ENCODE measurements at regions not wholly inside any gene's neighbourhood (a gene's known extent, or its start where the extent isn't known, plus 50 kb on each side); places are given as distances from the start of the nearest gene placed in this dataset.
"Not testable (repeated sequence)": the region's sequence is repeated elsewhere in the genome, so short reads cannot be mapped to it uniquely, and the experiment has no call there.

GRCh38 chr4:115201042-115201330 lies 87.6 kb upstream of the NDST4 start:
- Histone ChIP-seq H3K27me3 (ENCODE audit: control insufficient read depth, insufficient read depth, low read length) (no peaks in the 10 kb centered on the region), H3K9me3 (ENCODE audit: control insufficient read depth, insufficient read depth, low read length) (no peaks in the 10 kb centered on the region), H3K36me3 (ENCODE audit: control insufficient read depth, insufficient read depth, low read length) (no peaks in the 10 kb centered on the region), H3K4me1 (ENCODE audit: control insufficient read depth, insufficient read depth, low read length) (no peaks in the 10 kb centered on the region), H3K27ac (ENCODE audit: low read depth, low read length) (no peak overlapping the region), H3K4me3 (ENCODE audit: low read depth, low read length) (no peak overlapping the region)
- 84% methylated on average over 3 of the region's 3 CpGs for WGBS (ENCODE audit: insufficient coverage)
- DNase-seq (ENCODE audit: low read depth in 4 of 6, low spot score in 6 of 6): no peak

GRCh38 chr4:115200201-115201041 lies 87.0 kb upstream of the NDST4 start:
- not testable (repeated sequence) for H3K4me3 ChIP-seq (ENCODE audit: low read depth, low read length); H3K27ac ChIP-seq (ENCODE audit: low read depth, low read length); H3K9me3 ChIP-seq (ENCODE audit: control insufficient read depth, insufficient read depth, low read length); DNase-seq (ENCODE audit: low read depth in 4 of 6, low spot score in 6 of 6); H3K4me1 ChIP-seq (ENCODE audit: control insufficient read depth, insufficient read depth, low read length); H3K36me3 ChIP-seq (ENCODE audit: control insufficient read depth, insufficient read depth, low read length); H3K27me3 ChIP-seq (ENCODE audit: control insufficient read depth, insufficient read depth, low read length)
- WGBS (ENCODE audit: insufficient coverage): 98% methylated on average over 18 of the region's 30 CpGs

- not testable (repeated sequence) for H3K27ac ChIP-seq (ENCODE audit: low read depth, low read length); H3K27me3 ChIP-seq (ENCODE audit: control insufficient read depth, insufficient read depth, low read length); H3K9me3 ChIP-seq (ENCODE audit: control insufficient read depth, insufficient read depth, low read length); H3K4me3 ChIP-seq (ENCODE audit: low read depth, low read length); DNase-seq (ENCODE audit: low read depth in 4 of 6, low spot score in 6 of 6); H3K4me1 ChIP-seq (ENCODE audit: control insufficient read depth, insufficient read depth, low read length); H3K36me3 ChIP-seq (ENCODE audit: control insufficient read depth, insufficient read depth, low read length)
Measured at GRCh38 chr4:115194612-115195011, 81.2 kb upstream of the NDST4 start.

- Histone ChIP-seq H3K4me3 (ENCODE audit: low read depth, low read length) (no peak overlapping the region), H3K4me1 (ENCODE audit: control insufficient read depth, insufficient read depth, low read length) (no peaks in the 10 kb centered on the region), H3K27me3 (ENCODE audit: control insufficient read depth, insufficient read depth, low read length) (no peaks in the 10 kb centered on the region), H3K36me3 (ENCODE audit: control insufficient read depth, insufficient read depth, low read length) (no peaks in the 10 kb centered on the region), H3K27ac (ENCODE audit: low read depth, low read length) (no peak overlapping the region), H3K9me3 (ENCODE audit: control insufficient read depth, insufficient read depth, low read length) (no peaks in the 10 kb centered on the region)
- DNase-seq (ENCODE audit: low read depth in 4 of 6, low spot score in 6 of 6): no peak
Measured at GRCh38 chr4:115190529-115190928, 77.1 kb upstream of the NDST4 start.

- Histone ChIP-seq H3K27ac (ENCODE audit: low read depth, low read length) (no peak overlapping the region), H3K9me3 (ENCODE audit: control insufficient read depth, insufficient read depth, low read length) (no peaks in the 10 kb centered on the region)
- no CpG with 5 or more reads among the region's 1 CpG for WGBS (ENCODE audit: insufficient coverage)
Measured at GRCh38 chr4:115187136-115187535, 73.7 kb upstream of the NDST4 start.

GRCh38 chr4:115179438-115180062 lies 66.1 kb upstream of the NDST4 start:
- 97% methylated on average over 38 of the region's 41 CpGs for WGBS (ENCODE audit: insufficient coverage)
- H3K36me3 ChIP-seq (ENCODE audit: control insufficient read depth, insufficient read depth, low read length); DNase-seq (ENCODE audit: low read depth in 4 of 6, low spot score in 6 of 6); H3K4me1 ChIP-seq (ENCODE audit: control insufficient read depth, insufficient read depth, low read length); H3K4me3 ChIP-seq (ENCODE audit: low read depth, low read length); H3K9me3 ChIP-seq (ENCODE audit: control insufficient read depth, insufficient read depth, low read length); H3K27me3 ChIP-seq (ENCODE audit: control insufficient read depth, insufficient read depth, low read length); H3K27ac ChIP-seq (ENCODE audit: low read depth, low read length): not testable (repeated sequence)

More at GRCh38 chr4:115187136-115187535, 73.7 kb upstream of the NDST4 start:
- no peak for DNase-seq (ENCODE audit: low read depth in 4 of 6, low spot score in 6 of 6)
- Histone ChIP-seq H3K36me3 (ENCODE audit: control insufficient read depth, insufficient read depth, low read length) (no peaks in the 10 kb centered on the region), H3K27me3 (ENCODE audit: control insufficient read depth, insufficient read depth, low read length) (no peaks in the 10 kb centered on the region), H3K4me1 (ENCODE audit: control insufficient read depth, insufficient read depth, low read length) (no peaks in the 10 kb centered on the region), H3K4me3 (ENCODE audit: low read depth, low read length) (no peak overlapping the region)

GRCh38 chr4:115178687-115179086 lies 65.3 kb upstream of the NDST4 start:
- not testable (repeated sequence) for H3K36me3 ChIP-seq (ENCODE audit: control insufficient read depth, insufficient read depth, low read length); H3K4me3 ChIP-seq (ENCODE audit: low read depth, low read length); H3K9me3 ChIP-seq (ENCODE audit: control insufficient read depth, insufficient read depth, low read length); H3K4me1 ChIP-seq (ENCODE audit: control insufficient read depth, insufficient read depth, low read length); DNase-seq (ENCODE audit: low read depth in 4 of 6, low spot score in 6 of 6); H3K27ac ChIP-seq (ENCODE audit: low read depth, low read length); H3K27me3 ChIP-seq (ENCODE audit: control insufficient read depth, insufficient read depth, low read length)
- 81% methylated on average over 15 of the region's 15 CpGs for WGBS (ENCODE audit: insufficient coverage)

GRCh38 chr4:115171220-115171619 lies 57.8 kb upstream of the NDST4 start:
- Histone ChIP-seq H3K36me3 (ENCODE audit: control insufficient read depth, insufficient read depth, low read length) (no peaks in the 10 kb centered on the region), H3K4me1 (ENCODE audit: control insufficient read depth, insufficient read depth, low read length) (no peaks in the 10 kb centered on the region), H3K27ac (ENCODE audit: low read depth, low read length) (no peak overlapping the region), H3K27me3 (ENCODE audit: control insufficient read depth, insufficient read depth, low read length) (no peaks in the 10 kb centered on the region), H3K9me3 (ENCODE audit: control insufficient read depth, insufficient read depth, low read length) (no peaks in the 10 kb centered on the region), H3K4me3 (ENCODE audit: low read depth, low read length) (no peak overlapping the region)
- WGBS (ENCODE audit: insufficient coverage): no CpG with 5 or more reads among the region's 1 CpG
- DNase-seq (ENCODE audit: low read depth in 4 of 6, low spot score in 6 of 6): no peak

GRCh38 chr4:115165503-115165902 lies 52.1 kb upstream of the NDST4 start:
- H3K27me3 ChIP-seq (ENCODE audit: control insufficient read depth, insufficient read depth, low read length): no peaks in the 10 kb centered on the region

More at GRCh38 chr4:115165503-115165902, 52.1 kb upstream of the NDST4 start:
- no peak overlapping the region for H3K4me3 ChIP-seq (ENCODE audit: low read depth, low read length)
- no peak overlapping the region for H3K27ac ChIP-seq (ENCODE audit: low read depth, low read length)
- H3K9me3 ChIP-seq (ENCODE audit: control insufficient read depth, insufficient read depth, low read length): no peaks in the 10 kb centered on the region
- H3K4me1 ChIP-seq (ENCODE audit: control insufficient read depth, insufficient read depth, low read length): no peaks in the 10 kb centered on the region
- no peaks in the 10 kb centered on the region for H3K36me3 ChIP-seq (ENCODE audit: control insufficient read depth, insufficient read depth, low read length)
- no peak for DNase-seq (ENCODE audit: low read depth in 4 of 6, low spot score in 6 of 6)

Measured in spinal cord (tissue), 9 donors.